ENCODE measurements at regions not wholly inside any gene's neighbourhood (a gene's known extent, or its start where the extent isn't known, plus 50 kb on each side); places are given as distances from the start of the nearest gene placed in this dataset.
"Not testable (repeated sequence)": the region's sequence is repeated elsewhere in the genome, so short reads cannot be mapped to it uniquely, and the experiment has no call there.

- Histone ChIP-seq H3K4me3 (no peak overlapping the region), H3K9me3 (no peaks in the 10 kb centered on the region), H3K4me1 (ENCODE audit: insufficient read depth) (peaks cover 2% of the 10 kb centered on the region), H3K36me3 (no peaks in the 10 kb centered on the region), H3K27me3 (no peaks in the 10 kb centered on the region), H3K27ac (no peak overlapping the region)
- no peak for TF ChIP-seq EP300 (IDR thresholded peaks at IDR 0.05)
- no peak for TF ChIP-seq CTCF (IDR thresholded peaks at IDR 0.05)
- no peak for TF ChIP-seq POLR2A (IDR thresholded peaks at IDR 0.05)
- intact Hi-C loops (cut with DNase I), result no loop called here
- WGBS, 3 donors, result 64 to 72% (median 69%) methylated on average over 4 of the region's 4 CpGs
- no peak for DNase-seq
Observed at GRCh38 chr5:173394701-173395100, 66.5 kb upstream of the STC2 start.

GRCh38 chr5:173392172-173392571 lies 64.0 kb upstream of the STC2 start:
- Histone ChIP-seq H3K36me3 (no peaks in the 10 kb centered on the region), H3K27ac (no peak overlapping the region), H3K27me3 (no peaks in the 10 kb centered on the region), H3K9me3 (no peaks in the 10 kb centered on the region), H3K4me3 (no peak overlapping the region), H3K4me1 (ENCODE audit: insufficient read depth) (no peaks in the 10 kb centered on the region)
- TF ChIP-seq CTCF (IDR thresholded peaks at IDR 0.05) (no peak), POLR2A (IDR thresholded peaks at IDR 0.05) (no peak), EP300 (IDR thresholded peaks at IDR 0.05) (no peak)
- DNase-seq, result no peak
- intact Hi-C loops (cut with DNase I), result no loop called here

GRCh38 chr5:173391031-173391430 lies 62.8 kb upstream of the STC2 start:
- 42 to 52% (median 45%) methylated on average over 7 of the region's 7 CpGs for WGBS, 3 donors
- H3K9me3 ChIP-seq, result no peaks in the 10 kb centered on the region
- no peak overlapping the region for H3K4me3 ChIP-seq
- H3K27me3 ChIP-seq, result no peaks in the 10 kb centered on the region
- H3K36me3 ChIP-seq, result no peaks in the 10 kb centered on the region
- intact Hi-C loops (cut with DNase I), result no loop called here
- no peaks in the 10 kb centered on the region for H3K4me1 ChIP-seq (ENCODE audit: insufficient read depth)
- no peak overlapping the region for H3K27ac ChIP-seq
- TF ChIP-seq POLR2A (IDR thresholded peaks at IDR 0.05) (no peak), CTCF (IDR thresholded peaks at IDR 0.05) (no peak), EP300 (IDR thresholded peaks at IDR 0.05) (no peak)
- DNase-seq, result no peak

GRCh38 chr5:173387293-173387692 lies 59.1 kb upstream of the STC2 start:
- intact Hi-C loops (cut with DNase I); DNase-seq: not testable (repeated sequence)

GRCh38 chr5:173385832-173386360 lies 57.7 kb upstream of the STC2 start:
- no peak for DNase-seq
- TF ChIP-seq POLR2A (IDR thresholded peaks at IDR 0.05) (no peak), EP300 (IDR thresholded peaks at IDR 0.05) (no peak), CTCF (IDR thresholded peaks at IDR 0.05) (no peak)

More at GRCh38 chr5:173387293-173387692, 59.1 kb upstream of the STC2 start:
- 91 to 95% (median 94%) methylated on average over 2 of the region's 2 CpGs for WGBS, 3 donors
- not testable (repeated sequence) for H3K27ac ChIP-seq; H3K9me3 ChIP-seq; H3K36me3 ChIP-seq; H3K4me1 ChIP-seq (ENCODE audit: insufficient read depth); H3K4me3 ChIP-seq; H3K27me3 ChIP-seq

More at GRCh38 chr5:173385832-173386360, 57.7 kb upstream of the STC2 start:
- no peaks in the 10 kb centered on the region for H3K9me3 ChIP-seq
- intact Hi-C loops (cut with DNase I), result no loop called here
- no peak overlapping the region for H3K4me3 ChIP-seq
- no peak overlapping the region for H3K27ac ChIP-seq
- no peaks in the 10 kb centered on the region for H3K36me3 ChIP-seq
- 84 to 92% (median 88%) methylated on average over 4 of the region's 4 CpGs for WGBS, 3 donors
- H3K27me3 ChIP-seq, result no peaks in the 10 kb centered on the region
- H3K4me1 ChIP-seq (ENCODE audit: insufficient read depth), result no peaks in the 10 kb centered on the region
